WTC11 (cell line): ENCODE measurements at regions not wholly inside any gene's neighbourhood (a gene's known extent, or its start where the extent isn't known, plus 50 kb on each side); places are given as distances from the start of the nearest gene placed in this dataset.

Experiments used
- ATAC-seq: fragments of 200-7000 bp; cut with Tn5 transposase; 2 replicates; pipeline ENCODE4 v1.10.0; 2021; ENCODE audit warnings: mild to moderate bottlenecking, moderate library complexity
- CTCF ChIA-PET: fragments of 300-600 bp; sonication (Branson Sonifier 250); formaldehyde crosslinking; loops from one replicate; lab custom pipeline; 2021; ENCODE audit warnings: antibody characterized with exemption; lab: Charles Lee
- POLR2A ChIA-PET: fragments of 350-600 bp; sonication (Branson Sonifier 250); formaldehyde crosslinking; loops from one replicate; lab custom pipeline; 2021; ENCODE audit warnings: antibody characterized with exemption; lab: Charles Lee
- DNase-seq: peaks from one replicate; pipeline ENCODE4 v3.0.0; 2021; ENCODE audit warnings: low spot score
- H3K27ac Mint-ChIP-seq: 2 replicates; pipeline ENCODE4 v1.8.0; 2021; ENCODE audit warnings: mixed read lengths
- H3K27me3 Mint-ChIP-seq: 2 replicates; pipeline ENCODE4 v1.8.0; 2021; ENCODE audit warnings: low read depth, mild to moderate bottlenecking, moderate library complexity, mixed read lengths
- H3K36me3 Mint-ChIP-seq: 2 replicates; pipeline ENCODE4 v1.8.0; 2021; ENCODE audit warnings: mixed read lengths
- H3K4me1 Mint-ChIP-seq: 2 replicates; pipeline ENCODE4 v1.8.0; 2022; ENCODE audit warnings: mixed read lengths
- H3K4me3 Mint-ChIP-seq: 2 replicates; pipeline ENCODE4 v1.8.0; 2021; ENCODE audit warnings: mild to moderate bottlenecking, moderate library complexity, mixed read lengths
- H3K9me3 Mint-ChIP-seq: 2 replicates; pipeline ENCODE4 v1.8.0; 2021; ENCODE audit warnings: mixed read lengths
- CREM ChIP-seq: sonication (generic); formaldehyde crosslinking; IDR thresholded peaks from 2 replicates; pipeline ENCODE4 v1.8.1; 2022; ENCODE audit warnings: mild to moderate bottlenecking, missing genetic modification reagents, moderate library complexity
- EMX1 ChIP-seq: fragments of 250-450 bp; sonication (Bioruptor Pico); IDR thresholded peaks from 2 replicates; pipeline ENCODE4 v1.8.0; 2021; ENCODE audit warnings: mild to moderate bottlenecking
- ESRRA ChIP-seq: sonication (generic); formaldehyde crosslinking; IDR thresholded peaks from 2 replicates; pipeline ENCODE4 v1.8.1; 2022; ENCODE audit warnings: mild to moderate bottlenecking, missing genetic modification reagents, borderline replicate concordance
- FOXK1 ChIP-seq: sonication (generic); formaldehyde crosslinking; IDR thresholded peaks from 2 replicates; pipeline ENCODE4 v1.8.0; 2022; ENCODE audit warnings: mild to moderate bottlenecking, moderate library complexity, missing genetic modification reagents
- FOXP1 ChIP-seq: sonication (generic); formaldehyde crosslinking; IDR thresholded peaks from 2 replicates; pipeline ENCODE4 v1.8.0; 2022; ENCODE audit warnings: missing genetic modification reagents, mild to moderate bottlenecking, moderate library complexity, borderline replicate concordance
- KAT7 ChIP-seq: sonication (generic); formaldehyde crosslinking; IDR thresholded peaks from 2 replicates; pipeline ENCODE4 v1.8.1; 2023; ENCODE audit warnings: missing genetic modification reagents, mild to moderate bottlenecking, borderline replicate concordance
- OVOL2 ChIP-seq: fragments of 250-450 bp; sonication (Bioruptor Pico); IDR thresholded peaks from 2 replicates; pipeline ENCODE4 v1.9.0; 2021; ENCODE audit warnings: mild to moderate bottlenecking, borderline replicate concordance
- TEAD1 ChIP-seq: sonication (generic); formaldehyde crosslinking; IDR thresholded peaks from 2 replicates; pipeline ENCODE4 v1.8.0; 2022; ENCODE audit warnings: mild to moderate bottlenecking, missing genetic modification reagents
- TEAD4 ChIP-seq: sonication (generic); formaldehyde crosslinking; IDR thresholded peaks from 2 replicates; pipeline ENCODE4 v1.8.0; 2022; ENCODE audit warnings: mild to moderate bottlenecking, missing genetic modification reagents
- TP53 ChIP-seq: sonication (generic); formaldehyde crosslinking; IDR thresholded peaks from 2 replicates; pipeline ENCODE4 v1.8.1; 2023; ENCODE audit warnings: mild to moderate bottlenecking, missing genetic modification reagents
- ZNF232 ChIP-seq: sonication (generic); formaldehyde crosslinking; IDR thresholded peaks from 2 replicates; pipeline ENCODE4 v1.8.0; 2022; ENCODE audit warnings: mild to moderate bottlenecking, missing genetic modification reagents
- ZNF423 ChIP-seq: fragments of 250-450 bp; sonication (Bioruptor Pico); IDR thresholded peaks from 2 replicates; pipeline ENCODE4 v2.1.2; 2022; ENCODE audit warnings: mild to moderate bottlenecking, moderate library complexity
- TF ChIP-seq, protein P1 (sequence below): sonication (generic); formaldehyde crosslinking; IDR thresholded peaks from 2 replicates; pipeline ENCODE4 v1.8.1; 2022; ENCODE audit warnings: low read depth, missing genetic modification reagents, borderline replicate concordance
- TF ChIP-seq, protein P2 (sequence below): sonication (generic); formaldehyde crosslinking; IDR thresholded peaks from 2 replicates; pipeline ENCODE4 v1.8.0; 2022; ENCODE audit warnings: mild to moderate bottlenecking, missing genetic modification reagents
- TF ChIP-seq, protein P3 (sequence below): sonication (generic); formaldehyde crosslinking; IDR thresholded peaks from 2 replicates; pipeline ENCODE4 v1.8.1; 2022; ENCODE audit warnings: missing genetic modification reagents, borderline replicate concordance
- TF ChIP-seq, protein P4 (sequence below): sonication (generic); formaldehyde crosslinking; IDR thresholded peaks from 2 replicates; pipeline ENCODE4 v1.8.1; 2022; ENCODE audit warnings: mild to moderate bottlenecking, moderate library complexity, missing genetic modification reagents
- TF ChIP-seq, protein P5 (sequence below): sonication (generic); formaldehyde crosslinking; IDR thresholded peaks from 2 replicates; pipeline ENCODE4 v1.8.1; 2023; ENCODE audit warnings: mild to moderate bottlenecking, missing genetic modification reagents
- TF ChIP-seq, protein P6 (sequence below): fragments of 250-450 bp; sonication (Bioruptor Pico); IDR thresholded peaks from 2 replicates; pipeline ENCODE4 v1.8.0; 2021; ENCODE audit warnings: mild to moderate bottlenecking
- TF ChIP-seq, protein P7 (sequence below): sonication (generic); formaldehyde crosslinking; IDR thresholded peaks from 2 replicates; pipeline ENCODE4 v1.8.0; 2023; ENCODE audit warnings: mild to moderate bottlenecking, missing genetic modification reagents

DNA sequence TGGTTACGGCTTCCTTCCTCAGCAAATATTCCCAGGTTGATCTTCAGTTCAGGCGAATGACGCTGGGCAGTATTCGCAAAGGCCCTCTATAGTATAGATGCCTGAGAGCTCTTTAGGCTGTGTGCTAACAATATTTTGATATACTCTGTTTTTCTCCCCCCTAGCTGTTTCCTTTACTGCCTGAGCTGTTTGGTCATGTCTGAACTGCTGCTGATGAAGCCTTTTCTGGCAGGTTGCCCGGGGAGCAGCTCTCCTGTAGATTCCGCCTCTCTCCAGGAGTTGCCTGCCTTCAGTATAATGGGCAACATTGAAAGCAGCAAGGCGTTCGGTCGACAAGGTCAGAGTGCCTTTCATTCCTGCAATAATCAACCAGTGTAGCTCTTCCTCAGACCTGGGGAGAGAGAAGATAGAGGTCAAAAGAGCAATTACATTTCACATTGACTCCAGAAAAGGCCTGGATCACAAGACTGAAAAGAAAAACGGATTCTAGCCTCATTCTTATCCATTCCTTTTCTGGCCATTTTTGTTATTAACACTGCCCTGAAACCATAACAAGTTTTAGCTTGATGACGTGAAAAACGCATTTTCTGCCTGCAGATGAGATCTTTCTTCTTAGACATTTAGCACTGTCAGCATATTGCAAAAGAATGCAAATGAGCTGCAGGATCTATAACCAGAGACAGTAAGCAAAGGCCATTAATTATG lies 60.1 kb upstream of the ZNF608 start:
- H3K4me3 Mint-ChIP-seq = no peak overlapping the region
- peak; percentile 29 for DNase-seq
- ChIA-PET CTCF (interaction anchor here (0.6 to 1.1 kb wide), 3 partner anchors 14 to 166 kb away, joined by 3 read pairs; no protein-coding TSS in a partner anchor), POLR2A (interaction anchor here (0.6 kb wide), 1 partner anchor 13 kb away, joined by 3 read pairs; no protein-coding TSS in a partner anchor)
- peaks cover 22% of the 10 kb centered on the region for H3K4me1 Mint-ChIP-seq
- H3K27ac Mint-ChIP-seq = no peak overlapping the region
- ATAC-seq = peak; percentile 97
- H3K9me3 Mint-ChIP-seq = no peaks in the 10 kb centered on the region
- TF ChIP-seq, protein P1, sequence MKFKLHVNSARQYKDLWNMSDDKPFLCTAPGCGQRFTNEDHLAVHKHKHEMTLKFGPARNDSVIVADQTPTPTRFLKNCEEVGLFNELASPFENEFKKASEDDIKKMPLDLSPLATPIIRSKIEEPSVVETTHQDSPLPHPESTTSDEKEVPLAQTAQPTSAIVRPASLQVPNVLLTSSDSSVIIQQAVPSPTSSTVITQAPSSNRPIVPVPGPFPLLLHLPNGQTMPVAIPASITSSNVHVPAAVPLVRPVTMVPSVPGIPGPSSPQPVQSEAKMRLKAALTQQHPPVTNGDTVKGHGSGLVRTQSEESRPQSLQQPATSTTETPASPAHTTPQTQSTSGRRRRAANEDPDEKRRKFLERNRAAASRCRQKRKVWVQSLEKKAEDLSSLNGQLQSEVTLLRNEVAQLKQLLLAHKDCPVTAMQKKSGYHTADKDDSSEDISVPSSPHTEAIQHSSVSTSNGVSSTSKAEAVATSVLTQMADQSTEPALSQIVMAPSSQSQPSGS = no peak
- no peak for TF ChIP-seq OVOL2 (CRISPR knock-in tag)
- TF ChIP-seq ZNF423 (CRISPR knock-in tag) = peak; percentile 75; the same call in 1 of the 2 replicates
- TF ChIP-seq KAT7 = no peak
- TF ChIP-seq TEAD4 (CRISPR knock-in tag) = no peak
- TF ChIP-seq, protein P2, sequence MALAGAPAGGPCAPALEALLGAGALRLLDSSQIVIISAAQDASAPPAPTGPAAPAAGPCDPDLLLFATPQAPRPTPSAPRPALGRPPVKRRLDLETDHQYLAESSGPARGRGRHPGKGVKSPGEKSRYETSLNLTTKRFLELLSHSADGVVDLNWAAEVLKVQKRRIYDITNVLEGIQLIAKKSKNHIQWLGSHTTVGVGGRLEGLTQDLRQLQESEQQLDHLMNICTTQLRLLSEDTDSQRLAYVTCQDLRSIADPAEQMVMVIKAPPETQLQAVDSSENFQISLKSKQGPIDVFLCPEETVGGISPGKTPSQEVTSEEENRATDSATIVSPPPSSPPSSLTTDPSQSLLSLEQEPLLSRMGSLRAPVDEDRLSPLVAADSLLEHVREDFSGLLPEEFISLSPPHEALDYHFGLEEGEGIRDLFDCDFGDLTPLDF (CRISPR knock-in tag) = no peak
- no peak for TF ChIP-seq FOXP1 (CRISPR knock-in tag)
- no peak for TF ChIP-seq FOXK1 (CRISPR knock-in tag)
- TF ChIP-seq ESRRA (CRISPR knock-in tag) = no peak
- no peak; the same call in 1 of the 2 replicates for TF ChIP-seq TEAD1 (CRISPR knock-in tag)
- TF ChIP-seq, protein P3, sequence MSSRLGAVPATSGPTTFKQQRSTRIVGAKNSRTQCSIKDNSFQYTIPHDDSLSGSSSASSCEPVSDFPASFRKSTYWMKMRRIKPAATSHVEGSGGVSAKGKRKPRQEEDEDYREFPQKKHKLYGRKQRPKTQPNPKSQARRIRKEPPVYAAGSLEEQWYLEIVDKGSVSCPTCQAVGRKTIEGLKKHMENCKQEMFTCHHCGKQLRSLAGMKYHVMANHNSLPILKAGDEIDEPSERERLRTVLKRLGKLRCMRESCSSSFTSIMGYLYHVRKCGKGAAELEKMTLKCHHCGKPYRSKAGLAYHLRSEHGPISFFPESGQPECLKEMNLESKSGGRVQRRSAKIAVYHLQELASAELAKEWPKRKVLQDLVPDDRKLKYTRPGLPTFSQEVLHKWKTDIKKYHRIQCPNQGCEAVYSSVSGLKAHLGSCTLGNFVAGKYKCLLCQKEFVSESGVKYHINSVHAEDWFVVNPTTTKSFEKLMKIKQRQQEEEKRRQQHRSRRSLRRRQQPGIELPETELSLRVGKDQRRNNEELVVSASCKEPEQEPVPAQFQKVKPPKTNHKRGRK (CRISPR knock-in tag) = no peak
- TF ChIP-seq CREM (CRISPR knock-in tag) = 0 out of 2 replicates have a peak, but pooled peaks have one; percentile 49
- TF ChIP-seq, protein P4, sequence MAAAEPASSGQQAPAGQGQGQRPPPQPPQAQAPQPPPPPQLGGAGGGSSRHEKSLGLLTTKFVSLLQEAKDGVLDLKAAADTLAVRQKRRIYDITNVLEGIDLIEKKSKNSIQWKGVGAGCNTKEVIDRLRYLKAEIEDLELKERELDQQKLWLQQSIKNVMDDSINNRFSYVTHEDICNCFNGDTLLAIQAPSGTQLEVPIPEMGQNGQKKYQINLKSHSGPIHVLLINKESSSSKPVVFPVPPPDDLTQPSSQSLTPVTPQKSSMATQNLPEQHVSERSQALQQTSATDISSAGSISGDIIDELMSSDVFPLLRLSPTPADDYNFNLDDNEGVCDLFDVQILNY = no peak
- TF ChIP-seq, protein P5, sequence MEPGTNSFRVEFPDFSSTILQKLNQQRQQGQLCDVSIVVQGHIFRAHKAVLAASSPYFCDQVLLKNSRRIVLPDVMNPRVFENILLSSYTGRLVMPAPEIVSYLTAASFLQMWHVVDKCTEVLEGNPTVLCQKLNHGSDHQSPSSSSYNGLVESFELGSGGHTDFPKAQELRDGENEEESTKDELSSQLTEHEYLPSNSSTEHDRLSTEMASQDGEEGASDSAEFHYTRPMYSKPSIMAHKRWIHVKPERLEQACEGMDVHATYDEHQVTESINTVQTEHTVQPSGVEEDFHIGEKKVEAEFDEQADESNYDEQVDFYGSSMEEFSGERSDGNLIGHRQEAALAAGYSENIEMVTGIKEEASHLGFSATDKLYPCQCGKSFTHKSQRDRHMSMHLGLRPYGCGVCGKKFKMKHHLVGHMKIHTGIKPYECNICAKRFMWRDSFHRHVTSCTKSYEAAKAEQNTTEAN (CRISPR knock-in tag) = no peak
- TF ChIP-seq ZNF232 (CRISPR knock-in tag) = no peak
- TF ChIP-seq, protein P6, sequence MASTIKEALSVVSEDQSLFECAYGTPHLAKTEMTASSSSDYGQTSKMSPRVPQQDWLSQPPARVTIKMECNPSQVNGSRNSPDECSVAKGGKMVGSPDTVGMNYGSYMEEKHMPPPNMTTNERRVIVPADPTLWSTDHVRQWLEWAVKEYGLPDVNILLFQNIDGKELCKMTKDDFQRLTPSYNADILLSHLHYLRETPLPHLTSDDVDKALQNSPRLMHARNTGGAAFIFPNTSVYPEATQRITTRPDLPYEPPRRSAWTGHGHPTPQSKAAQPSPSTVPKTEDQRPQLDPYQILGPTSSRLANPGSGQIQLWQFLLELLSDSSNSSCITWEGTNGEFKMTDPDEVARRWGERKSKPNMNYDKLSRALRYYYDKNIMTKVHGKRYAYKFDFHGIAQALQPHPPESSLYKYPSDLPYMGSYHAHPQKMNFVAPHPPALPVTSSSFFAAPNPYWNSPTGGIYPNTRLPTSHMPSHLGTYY (CRISPR knock-in tag) = no peak
- H3K27me3 Mint-ChIP-seq = no peaks in the 10 kb centered on the region
- no peaks in the 10 kb centered on the region for H3K36me3 Mint-ChIP-seq

DNA sequence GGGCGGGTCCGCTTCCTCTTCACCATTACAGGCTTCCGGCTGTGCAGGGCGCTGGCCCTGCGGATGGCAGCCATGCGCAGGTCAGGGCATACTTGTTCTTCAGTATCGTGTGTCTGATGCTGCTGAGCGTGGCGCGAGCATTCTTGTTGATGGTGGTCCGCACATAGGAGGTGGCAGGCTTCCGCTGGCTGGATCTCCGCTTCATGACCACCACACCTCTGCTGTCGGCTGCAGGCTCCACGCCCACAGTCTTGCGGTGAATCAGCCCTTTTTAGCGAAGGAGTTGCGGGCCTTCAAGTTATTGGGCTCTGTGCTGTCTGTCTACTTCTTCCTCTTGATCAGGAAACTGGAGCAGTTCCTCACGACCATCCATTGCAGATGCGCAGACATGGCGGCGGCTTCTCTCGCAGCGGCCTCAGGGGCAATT lies 62.4 kb upstream of the ZNF608 start:
- Mint-ChIP-seq H3K36me3 (no peaks in the 10 kb centered on the region), H3K4me3 (no peak overlapping the region)
- CTCF ChIA-PET = no interaction called here
- TF ChIP-seq, protein P5 (CRISPR knock-in tag) = no peak
- no peak for TF ChIP-seq EMX1 (CRISPR knock-in tag)
- TF ChIP-seq, protein P7, sequence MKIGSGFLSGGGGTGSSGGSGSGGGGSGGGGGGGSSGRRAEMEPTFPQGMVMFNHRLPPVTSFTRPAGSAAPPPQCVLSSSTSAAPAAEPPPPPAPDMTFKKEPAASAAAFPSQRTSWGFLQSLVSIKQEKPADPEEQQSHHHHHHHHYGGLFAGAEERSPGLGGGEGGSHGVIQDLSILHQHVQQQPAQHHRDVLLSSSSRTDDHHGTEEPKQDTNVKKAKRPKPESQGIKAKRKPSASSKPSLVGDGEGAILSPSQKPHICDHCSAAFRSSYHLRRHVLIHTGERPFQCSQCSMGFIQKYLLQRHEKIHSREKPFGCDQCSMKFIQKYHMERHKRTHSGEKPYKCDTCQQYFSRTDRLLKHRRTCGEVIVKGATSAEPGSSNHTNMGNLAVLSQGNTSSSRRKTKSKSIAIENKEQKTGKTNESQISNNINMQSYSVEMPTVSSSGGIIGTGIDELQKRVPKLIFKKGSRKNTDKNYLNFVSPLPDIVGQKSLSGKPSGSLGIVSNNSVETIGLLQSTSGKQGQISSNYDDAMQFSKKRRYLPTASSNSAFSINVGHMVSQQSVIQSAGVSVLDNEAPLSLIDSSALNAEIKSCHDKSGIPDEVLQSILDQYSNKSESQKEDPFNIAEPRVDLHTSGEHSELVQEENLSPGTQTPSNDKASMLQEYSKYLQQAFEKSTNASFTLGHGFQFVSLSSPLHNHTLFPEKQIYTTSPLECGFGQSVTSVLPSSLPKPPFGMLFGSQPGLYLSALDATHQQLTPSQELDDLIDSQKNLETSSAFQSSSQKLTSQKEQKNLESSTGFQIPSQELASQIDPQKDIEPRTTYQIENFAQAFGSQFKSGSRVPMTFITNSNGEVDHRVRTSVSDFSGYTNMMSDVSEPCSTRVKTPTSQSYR (CRISPR knock-in tag) = no peak
- TF ChIP-seq, protein P6 (CRISPR knock-in tag) = no peak
- no peak for TF ChIP-seq TP53 (CRISPR knock-in tag)

More for the DNA sequence above, 62.4 kb upstream of the ZNF608 start:
- Mint-ChIP-seq H3K27me3 (no peaks in the 10 kb centered on the region), H3K9me3 (no peaks in the 10 kb centered on the region), H3K4me1 (peaks cover 22% of the 10 kb centered on the region), H3K27ac (no peak overlapping the region)
- no peak for DNase-seq
- POLR2A ChIA-PET = no interaction called here
- no peak for ATAC-seq
